ENCODE measurements at regions not wholly inside any gene's neighbourhood (a gene's known extent, or its start where the extent isn't known, plus 50 kb on each side); places are given as distances from the start of the nearest gene placed in this dataset.

DNA sequence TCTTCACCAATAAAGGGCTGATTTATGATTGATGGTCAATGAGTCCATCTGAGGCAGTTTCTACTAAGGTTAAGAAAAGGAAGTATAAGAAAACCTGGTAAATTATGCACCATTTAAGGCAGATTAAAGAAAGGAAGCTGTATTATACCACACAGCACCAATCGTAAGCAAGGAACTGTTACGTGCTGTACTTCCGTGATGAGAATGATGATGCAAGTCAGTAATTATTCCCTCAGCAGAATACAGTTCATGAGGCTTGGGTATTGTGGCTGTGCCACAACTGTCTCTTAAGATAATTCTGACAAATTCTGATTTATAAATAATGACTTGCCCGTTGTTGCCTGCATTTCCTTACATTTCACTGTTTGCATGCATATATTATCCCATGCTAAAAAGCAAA is 699.0 kb downstream of the HDGFL1 start (continued):
- TF ChIP-seq, protein P1, sequence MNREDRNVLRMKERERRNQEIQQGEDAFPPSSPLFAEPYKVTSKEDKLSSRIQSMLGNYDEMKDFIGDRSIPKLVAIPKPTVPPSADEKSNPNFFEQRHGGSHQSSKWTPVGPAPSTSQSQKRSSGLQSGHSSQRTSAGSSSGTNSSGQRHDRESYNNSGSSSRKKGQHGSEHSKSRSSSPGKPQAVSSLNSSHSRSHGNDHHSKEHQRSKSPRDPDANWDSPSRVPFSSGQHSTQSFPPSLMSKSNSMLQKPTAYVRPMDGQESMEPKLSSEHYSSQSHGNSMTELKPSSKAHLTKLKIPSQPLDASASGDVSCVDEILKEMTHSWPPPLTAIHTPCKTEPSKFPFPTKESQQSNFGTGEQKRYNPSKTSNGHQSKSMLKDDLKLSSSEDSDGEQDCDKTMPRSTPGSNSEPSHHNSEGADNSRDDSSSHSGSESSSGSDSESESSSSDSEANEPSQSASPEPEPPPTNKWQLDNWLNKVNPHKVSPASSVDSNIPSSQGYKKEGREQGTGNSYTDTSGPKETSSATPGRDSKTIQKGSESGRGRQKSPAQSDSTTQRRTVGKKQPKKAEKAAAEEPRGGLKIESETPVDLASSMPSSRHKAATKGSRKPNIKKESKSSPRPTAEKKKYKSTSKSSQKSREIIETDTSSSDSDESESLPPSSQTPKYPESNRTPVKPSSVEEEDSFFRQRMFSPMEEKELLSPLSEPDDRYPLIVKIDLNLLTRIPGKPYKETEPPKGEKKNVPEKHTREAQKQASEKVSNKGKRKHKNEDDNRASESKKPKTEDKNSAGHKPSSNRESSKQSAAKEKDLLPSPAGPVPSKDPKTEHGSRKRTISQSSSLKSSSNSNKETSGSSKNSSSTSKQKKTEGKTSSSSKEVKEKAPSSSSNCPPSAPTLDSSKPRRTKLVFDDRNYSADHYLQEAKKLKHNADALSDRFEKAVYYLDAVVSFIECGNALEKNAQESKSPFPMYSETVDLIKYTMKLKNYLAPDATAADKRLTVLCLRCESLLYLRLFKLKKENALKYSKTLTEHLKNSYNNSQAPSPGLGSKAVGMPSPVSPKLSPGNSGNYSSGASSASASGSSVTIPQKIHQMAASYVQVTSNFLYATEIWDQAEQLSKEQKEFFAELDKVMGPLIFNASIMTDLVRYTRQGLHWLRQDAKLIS (CRISPR knock-in tag; IDR thresholded peaks at IDR 0.05; ENCODE audit: borderline replicate concordance), result no peak

DNA sequence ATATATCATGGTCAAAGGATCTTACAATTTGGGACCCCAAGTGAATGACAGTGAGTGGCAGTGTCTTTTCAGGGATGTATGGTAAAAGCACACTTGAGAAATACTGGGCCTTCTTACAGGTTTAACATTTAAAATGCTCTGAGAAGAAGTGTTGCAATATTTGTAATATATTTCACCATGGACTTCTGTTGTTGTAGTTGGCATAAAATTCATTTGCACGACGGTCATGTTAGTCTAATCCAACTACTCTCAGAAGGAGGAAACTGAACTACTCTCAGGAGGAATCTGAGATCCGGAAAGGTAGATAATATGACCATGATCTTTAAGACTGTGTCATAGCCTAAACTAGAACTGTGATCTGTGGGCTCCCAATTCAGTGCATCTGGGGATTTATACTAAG is 700.1 kb downstream of the HDGFL1 start:
- Mint-ChIP-seq H3K4me3 (no peak overlapping the region), H3K4me1 (no peaks in the 10 kb centered on the region), H3K36me3 (no peaks in the 10 kb centered on the region), H3K27ac (no peak overlapping the region), H3K27me3 (ENCODE audit: low read depth) (no peaks in the 10 kb centered on the region), H3K9me3 (no peaks in the 10 kb centered on the region)
- ATAC-seq (no peak), DNase-seq (ENCODE audit: low spot score) (no peak)
- TF ChIP-seq PRRX2 (CRISPR knock-in tag; IDR thresholded peaks at IDR 0.05) (no peak), ESRRA (CRISPR knock-in tag; IDR thresholded peaks at IDR 0.05; ENCODE audit: borderline replicate concordance) (no peak), JUN (CRISPR knock-in tag; IDR thresholded peaks at IDR 0.05) (no peak), ZBTB21 (CRISPR knock-in tag; IDR thresholded peaks at IDR 0.05; ENCODE audit: borderline replicate concordance) (no peak), CREM (CRISPR knock-in tag; IDR thresholded peaks at IDR 0.05) (no peak), RELA (CRISPR knock-in tag; IDR thresholded peaks at IDR 0.05; ENCODE audit: borderline replicate concordance) (no peak)
- TF ChIP-seq, protein P2, sequence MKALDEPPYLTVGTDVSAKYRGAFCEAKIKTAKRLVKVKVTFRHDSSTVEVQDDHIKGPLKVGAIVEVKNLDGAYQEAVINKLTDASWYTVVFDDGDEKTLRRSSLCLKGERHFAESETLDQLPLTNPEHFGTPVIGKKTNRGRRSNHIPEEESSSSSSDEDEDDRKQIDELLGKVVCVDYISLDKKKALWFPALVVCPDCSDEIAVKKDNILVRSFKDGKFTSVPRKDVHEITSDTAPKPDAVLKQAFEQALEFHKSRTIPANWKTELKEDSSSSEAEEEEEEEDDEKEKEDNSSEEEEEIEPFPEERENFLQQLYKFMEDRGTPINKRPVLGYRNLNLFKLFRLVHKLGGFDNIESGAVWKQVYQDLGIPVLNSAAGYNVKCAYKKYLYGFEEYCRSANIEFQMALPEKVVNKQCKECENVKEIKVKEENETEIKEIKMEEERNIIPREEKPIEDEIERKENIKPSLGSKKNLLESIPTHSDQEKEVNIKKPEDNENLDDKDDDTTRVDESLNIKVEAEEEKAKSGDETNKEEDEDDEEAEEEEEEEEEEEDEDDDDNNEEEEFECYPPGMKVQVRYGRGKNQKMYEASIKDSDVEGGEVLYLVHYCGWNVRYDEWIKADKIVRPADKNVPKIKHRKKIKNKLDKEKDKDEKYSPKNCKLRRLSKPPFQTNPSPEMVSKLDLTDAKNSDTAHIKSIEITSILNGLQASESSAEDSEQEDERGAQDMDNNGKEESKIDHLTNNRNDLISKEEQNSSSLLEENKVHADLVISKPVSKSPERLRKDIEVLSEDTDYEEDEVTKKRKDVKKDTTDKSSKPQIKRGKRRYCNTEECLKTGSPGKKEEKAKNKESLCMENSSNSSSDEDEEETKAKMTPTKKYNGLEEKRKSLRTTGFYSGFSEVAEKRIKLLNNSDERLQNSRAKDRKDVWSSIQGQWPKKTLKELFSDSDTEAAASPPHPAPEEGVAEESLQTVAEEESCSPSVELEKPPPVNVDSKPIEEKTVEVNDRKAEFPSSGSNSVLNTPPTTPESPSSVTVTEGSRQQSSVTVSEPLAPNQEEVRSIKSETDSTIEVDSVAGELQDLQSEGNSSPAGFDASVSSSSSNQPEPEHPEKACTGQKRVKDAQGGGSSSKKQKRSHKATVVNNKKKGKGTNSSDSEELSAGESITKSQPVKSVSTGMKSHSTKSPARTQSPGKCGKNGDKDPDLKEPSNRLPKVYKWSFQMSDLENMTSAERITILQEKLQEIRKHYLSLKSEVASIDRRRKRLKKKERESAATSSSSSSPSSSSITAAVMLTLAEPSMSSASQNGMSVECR (CRISPR knock-in tag; IDR thresholded peaks at IDR 0.05; ENCODE audit: borderline replicate concordance), result no peak
- TF ChIP-seq, protein P3, sequence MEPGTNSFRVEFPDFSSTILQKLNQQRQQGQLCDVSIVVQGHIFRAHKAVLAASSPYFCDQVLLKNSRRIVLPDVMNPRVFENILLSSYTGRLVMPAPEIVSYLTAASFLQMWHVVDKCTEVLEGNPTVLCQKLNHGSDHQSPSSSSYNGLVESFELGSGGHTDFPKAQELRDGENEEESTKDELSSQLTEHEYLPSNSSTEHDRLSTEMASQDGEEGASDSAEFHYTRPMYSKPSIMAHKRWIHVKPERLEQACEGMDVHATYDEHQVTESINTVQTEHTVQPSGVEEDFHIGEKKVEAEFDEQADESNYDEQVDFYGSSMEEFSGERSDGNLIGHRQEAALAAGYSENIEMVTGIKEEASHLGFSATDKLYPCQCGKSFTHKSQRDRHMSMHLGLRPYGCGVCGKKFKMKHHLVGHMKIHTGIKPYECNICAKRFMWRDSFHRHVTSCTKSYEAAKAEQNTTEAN (CRISPR knock-in tag; IDR thresholded peaks at IDR 0.05), result no peak
- TF ChIP-seq, protein P4, sequence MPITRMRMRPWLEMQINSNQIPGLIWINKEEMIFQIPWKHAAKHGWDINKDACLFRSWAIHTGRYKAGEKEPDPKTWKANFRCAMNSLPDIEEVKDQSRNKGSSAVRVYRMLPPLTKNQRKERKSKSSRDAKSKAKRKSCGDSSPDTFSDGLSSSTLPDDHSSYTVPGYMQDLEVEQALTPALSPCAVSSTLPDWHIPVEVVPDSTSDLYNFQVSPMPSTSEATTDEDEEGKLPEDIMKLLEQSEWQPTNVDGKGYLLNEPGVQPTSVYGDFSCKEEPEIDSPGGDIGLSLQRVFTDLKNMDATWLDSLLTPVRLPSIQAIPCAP (CRISPR knock-in tag; IDR thresholded peaks at IDR 0.05), result no peak
- TF ChIP-seq, protein P5, sequence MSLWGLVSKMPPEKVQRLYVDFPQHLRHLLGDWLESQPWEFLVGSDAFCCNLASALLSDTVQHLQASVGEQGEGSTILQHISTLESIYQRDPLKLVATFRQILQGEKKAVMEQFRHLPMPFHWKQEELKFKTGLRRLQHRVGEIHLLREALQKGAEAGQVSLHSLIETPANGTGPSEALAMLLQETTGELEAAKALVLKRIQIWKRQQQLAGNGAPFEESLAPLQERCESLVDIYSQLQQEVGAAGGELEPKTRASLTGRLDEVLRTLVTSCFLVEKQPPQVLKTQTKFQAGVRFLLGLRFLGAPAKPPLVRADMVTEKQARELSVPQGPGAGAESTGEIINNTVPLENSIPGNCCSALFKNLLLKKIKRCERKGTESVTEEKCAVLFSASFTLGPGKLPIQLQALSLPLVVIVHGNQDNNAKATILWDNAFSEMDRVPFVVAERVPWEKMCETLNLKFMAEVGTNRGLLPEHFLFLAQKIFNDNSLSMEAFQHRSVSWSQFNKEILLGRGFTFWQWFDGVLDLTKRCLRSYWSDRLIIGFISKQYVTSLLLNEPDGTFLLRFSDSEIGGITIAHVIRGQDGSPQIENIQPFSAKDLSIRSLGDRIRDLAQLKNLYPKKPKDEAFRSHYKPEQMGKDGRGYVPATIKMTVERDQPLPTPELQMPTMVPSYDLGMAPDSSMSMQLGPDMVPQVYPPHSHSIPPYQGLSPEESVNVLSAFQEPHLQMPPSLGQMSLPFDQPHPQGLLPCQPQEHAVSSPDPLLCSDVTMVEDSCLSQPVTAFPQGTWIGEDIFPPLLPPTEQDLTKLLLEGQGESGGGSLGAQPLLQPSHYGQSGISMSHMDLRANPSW (CRISPR knock-in tag; conservative IDR thresholded peaks at IDR 0.05; ENCODE audit: low read depth), result no peak
- TF ChIP-seq, protein P6, sequence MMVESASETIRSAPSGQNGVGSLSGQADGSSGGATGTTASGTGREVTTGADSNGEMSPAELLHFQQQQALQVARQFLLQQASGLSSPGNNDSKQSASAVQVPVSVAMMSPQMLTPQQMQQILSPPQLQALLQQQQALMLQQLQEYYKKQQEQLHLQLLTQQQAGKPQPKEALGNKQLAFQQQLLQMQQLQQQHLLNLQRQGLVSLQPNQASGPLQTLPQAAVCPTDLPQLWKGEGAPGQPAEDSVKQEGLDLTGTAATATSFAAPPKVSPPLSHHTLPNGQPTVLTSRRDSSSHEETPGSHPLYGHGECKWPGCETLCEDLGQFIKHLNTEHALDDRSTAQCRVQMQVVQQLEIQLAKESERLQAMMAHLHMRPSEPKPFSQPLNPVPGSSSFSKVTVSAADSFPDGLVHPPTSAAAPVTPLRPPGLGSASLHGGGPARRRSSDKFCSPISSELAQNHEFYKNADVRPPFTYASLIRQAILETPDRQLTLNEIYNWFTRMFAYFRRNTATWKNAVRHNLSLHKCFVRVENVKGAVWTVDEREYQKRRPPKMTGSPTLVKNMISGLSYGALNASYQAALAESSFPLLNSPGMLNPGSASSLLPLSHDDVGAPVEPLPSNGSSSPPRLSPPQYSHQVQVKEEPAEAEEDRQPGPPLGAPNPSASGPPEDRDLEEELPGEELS (CRISPR knock-in tag; IDR thresholded peaks at IDR 0.05), result no peak
- CTCF ChIA-PET, result no interaction called here
- POLR2A ChIA-PET, result no interaction called here
